ENCODE measurements at regions not wholly inside any gene's neighbourhood (a gene's known extent, or its start where the extent isn't known, plus 50 kb on each side); places are given as distances from the start of the nearest gene placed in this dataset.

GRCh38 chr10:28935061-28935460, 257.7 kb downstream of the BAMBI start (continued):
- no peak for TF ChIP-seq ZNF462 (CRISPR knock-in tag; IDR thresholded peaks at IDR 0.05)
- TF ChIP-seq NANOG (IDR thresholded peaks at IDR 0.05; ENCODE audit: borderline replicate concordance), result no peak

GRCh38 chr10:28937959-28938358, 260.6 kb downstream of the BAMBI start:
- Mint-ChIP-seq H3K4me1 (peaks cover 17% of the 10 kb centered on the region), H3K4me3 (no peak overlapping the region), H3K27me3 (ENCODE audit: insufficient read depth, low read depth, poor library complexity) (peaks cover 4% of the 10 kb centered on the region), H3K9me3 (peaks cover 26% of the 10 kb centered on the region; the same call in 2 of the 3 replicates), H3K36me3 (ENCODE audit: low read depth) (peaks cover 12% of the 10 kb centered on the region; the same call in 2 of the 3 replicates), H3K27ac (no peak overlapping the region)
- Histone ChIP-seq H3K27ac (ENCODE audit: low read depth) (no peak overlapping the region), H4K20me1 (replicated peaks; ENCODE audit: insufficient read depth) (no peaks in the 10 kb centered on the region), H3F3A (replicated peaks; ENCODE audit: low read depth) (no peaks in the 10 kb centered on the region), H3K4me1 (ENCODE audit: insufficient read depth) (peaks cover 5% of the 10 kb centered on the region; the same call in 1 of the 2 replicates), H3K4me2 (no peak overlapping the region), H3K27me3 (ENCODE audit: insufficient read depth) (no peaks in the 10 kb centered on the region), H3K4me3 (no peak overlapping the region), H3K79me2 (replicated peaks; ENCODE audit: insufficient read depth) (no peaks in the 10 kb centered on the region), H3K9me2 (ENCODE audit: insufficient read depth) (no peaks in the 10 kb centered on the region), H3K36me3 (ENCODE audit: insufficient read depth) (no peaks in the 10 kb centered on the region), H2AFZ (peak overlapping the region; percentile 40; the same call in 1 of the 2 replicates)
- ATAC-seq (no peak), DNase-seq (ENCODE audit: low spot score) (no peak)
- TF ChIP-seq ZNF462 (CRISPR knock-in tag; IDR thresholded peaks at IDR 0.05) (no peak), REST (IDR thresholded peaks at IDR 0.05; ENCODE audit: unreplicated experiment) (no peak), JUNB (IDR thresholded peaks at IDR 0.05; ENCODE audit: unreplicated experiment) (no peak), NANOG (IDR thresholded peaks at IDR 0.05; ENCODE audit: borderline replicate concordance) (no peak), ZNF114 (CRISPR knock-in tag; IDR thresholded peaks at IDR 0.05) (no peak), CREB1 (CRISPR knock-in tag; IDR thresholded peaks at IDR 0.05; ENCODE audit: low read depth) (no peak)

Measured in GM23338 (cell line).